DMS79 (cell line): ENCODE measurements at regions not wholly inside any gene's neighbourhood (a gene's known extent, or its start where the extent isn't known, plus 50 kb on each side); places are given as distances from the start of the nearest gene placed in this dataset.
"Not testable (repeated sequence)": the region's sequence is repeated elsewhere in the genome, so short reads cannot be mapped to it uniquely, and the experiment has no call there.

Experiments used
- DNase-seq: peaks from one replicate; lab custom pipeline; 2025; lab: John Stamatoyannopoulos, UW

- DNase-seq: no peak
Observed at GRCh38 chr9:135173066-135173465, 85.6 kb downstream of the OLFM1 start.

- DNase-seq: no peak
Observed at GRCh38 chr9:135174248-135174647, 86.8 kb downstream of the OLFM1 start.

GRCh38 chr9:135174981-135175380, 87.5 kb downstream of the OLFM1 start:
- no peak for DNase-seq

GRCh38 chr9:135176284-135176683, 88.8 kb downstream of the OLFM1 start:
- DNase-seq: no peak

- DNase-seq: not testable (repeated sequence)
Observed at GRCh38 chr9:135177562-135177961, 90.1 kb downstream of the OLFM1 start.

- DNase-seq: no peak
Observed at GRCh38 chr9:135178498-135178897, 91.0 kb downstream of the OLFM1 start.

GRCh38 chr9:135179041-135179440, 91.6 kb downstream of the OLFM1 start:
- DNase-seq: no peak

GRCh38 chr9:135179976-135180375, 92.5 kb downstream of the OLFM1 start:
- no peak for DNase-seq

GRCh38 chr9:135180586-135180985, 93.1 kb downstream of the OLFM1 start:
- DNase-seq: no peak

GRCh38 chr9:135181336-135181735, 93.9 kb downstream of the OLFM1 start:
- DNase-seq: peak; percentile 40

GRCh38 chr9:135181841-135182240, 94.4 kb downstream of the OLFM1 start:
- peak; percentile 76 for DNase-seq

GRCh38 chr9:135183069-135183468, 95.6 kb downstream of the OLFM1 start:
- DNase-seq: no peak

GRCh38 chr9:135183528-135184180, 96.2 kb downstream of the OLFM1 start:
- no peak for DNase-seq

- DNase-seq: no peak
Observed at GRCh38 chr9:135184181-135185053, 96.9 kb downstream of the OLFM1 start.

GRCh38 chr9:135185060-135185459, 97.6 kb downstream of the OLFM1 start:
- no peak for DNase-seq

GRCh38 chr9:135186248-135187164, 99.0 kb downstream of the OLFM1 start:
- DNase-seq: no peak

- no peak for DNase-seq
Observed at GRCh38 chr9:135187365-135187764, 99.9 kb downstream of the OLFM1 start.

- DNase-seq: no peak
Observed at GRCh38 chr9:135188681-135189151, 101.2 kb downstream of the OLFM1 start.

GRCh38 chr9:135189497-135189896, 102.0 kb downstream of the OLFM1 start:
- DNase-seq: no peak

- no peak for DNase-seq
Observed at GRCh38 chr9:135190789-135191577, 103.5 kb downstream of the OLFM1 start.

GRCh38 chr9:135192686-135193085, 105.2 kb downstream of the OLFM1 start:
- no peak for DNase-seq
